Neural cell (in vitro differentiated cells): ENCODE measurements at regions not wholly inside any gene's neighbourhood (a gene's known extent, or its start where the extent isn't known, plus 50 kb on each side); places are given as distances from the start of the nearest gene placed in this dataset.

Experiments
- H2AFZ ChIP-seq: fragments of 200-600, 300-800 bp; sonication (generic), shearing (Covaris generic); 2 replicates; pipeline ENCODE4 v1.6.0; 2014; ENCODE audit warnings: low read depth, mild to moderate bottlenecking, antibody characterized with exemption, low read length, moderate library complexity
- H3F3A ChIP-seq: fragments of 200-600 bp; shearing (Covaris generic); 2 replicates; pipeline ENCODE4 v1.6.1; 2016; ENCODE audit warnings: mild to moderate bottlenecking, moderate library complexity, mixed read lengths, antibody characterized with exemption, low read length; ENCODE audit not compliant: insufficient read depth, poor library complexity, severe bottlenecking
- H3K27ac ChIP-seq: fragments of 200-600, 300-800 bp; sonication (generic), shearing (Covaris generic); 2 replicates; pipeline ENCODE4 v1.5.1; 2014; ENCODE audit warnings: mild to moderate bottlenecking, low read length, moderate library complexity
- H3K27me3 ChIP-seq: fragments of 300-800, 200-600 bp; sonication (generic), shearing (Covaris generic); 2 replicates; pipeline ENCODE4 v1.6.0; 2014; ENCODE audit warnings: mild to moderate bottlenecking, low read depth, low read length, moderate library complexity; ENCODE audit not compliant: insufficient read depth
- H3K36me3 ChIP-seq: fragments of 300-800, 200-600 bp; sonication (generic), shearing (Covaris generic); 2 replicates; pipeline ENCODE4 v1.5.1; 2014; ENCODE audit warnings: mild to moderate bottlenecking, antibody characterized with exemption, low read length, moderate library complexity; ENCODE audit not compliant: insufficient read depth
- H3K4me2 ChIP-seq: fragments of 300-800, 200-600 bp; sonication (generic), shearing (Covaris generic); 2 replicates; pipeline ENCODE4 v1.6.0; 2014; ENCODE audit warnings: mild to moderate bottlenecking, low read length
- H3K4me3 ChIP-seq: fragments of 300-800, 200-600 bp; sonication (generic), shearing (Covaris generic); 2 replicates; pipeline ENCODE4 v1.5.1; 2014; ENCODE audit warnings: mild to moderate bottlenecking, low read length, moderate library complexity
- H3K79me2 ChIP-seq: fragments of 200-600 bp; shearing (Covaris generic); replicated peaks from 2 replicates; pipeline ENCODE4 v1.6.0; 2014; ENCODE audit warnings: mild to moderate bottlenecking, low read length, moderate library complexity; ENCODE audit not compliant: insufficient read depth
- H3K9ac ChIP-seq: fragments of 300-800, 200-600 bp; sonication (generic), shearing (Covaris generic); 2 replicates; pipeline ENCODE4 v1.6.1; 2016; ENCODE audit warnings: mild to moderate bottlenecking, low read length, mixed read lengths
- H3K9me2 ChIP-seq: fragments of 200-600 bp; shearing (Covaris generic); 2 replicates; pipeline ENCODE4 v1.6.1; 2016; ENCODE audit warnings: mild to moderate bottlenecking, low read length, mixed read lengths; ENCODE audit not compliant: insufficient read depth
- H3K9me3 ChIP-seq: fragments of 200-600, 300-800 bp; sonication (generic), shearing (Covaris generic); 2 replicates; pipeline ENCODE4 v1.6.1; 2016; ENCODE audit warnings: mild to moderate bottlenecking, mixed run types, low read length, moderate library complexity, mixed read lengths
- H4K20me1 ChIP-seq: fragments of 200-600 bp; shearing (Covaris generic); 2 replicates; pipeline ENCODE4 v1.6.1; 2016; ENCODE audit warnings: mild to moderate bottlenecking, mixed run types; ENCODE audit not compliant: insufficient read depth
- CTCF ChIP-seq: fragments of 450-650 bp; IDR thresholded peaks from 2 replicates; pipeline ENCODE4 v1.5.1; 2014; ENCODE audit warnings: antibody characterized with exemption, mild to moderate bottlenecking, moderate library complexity; ENCODE audit not compliant: poor library complexity, severe bottlenecking
- EP300 ChIP-seq: fragments of 450-650 bp; conservative IDR thresholded peaks from 2 replicates; pipeline ENCODE4 v1.6.1; 2014; ENCODE audit warnings: antibody characterized with exemption, mild to moderate bottlenecking, moderate library complexity; ENCODE audit not compliant: poor library complexity, severe bottlenecking
- EZH2 ChIP-seq: fragments of 200-600, 300-800 bp; shearing (Covaris generic), sonication (generic); IDR thresholded peaks from 2 replicates; pipeline ENCODE4 v1.6.1; 2014; ENCODE audit warnings: antibody characterized with exemption, low read length, borderline replicate concordance, mild to moderate bottlenecking; ENCODE audit not compliant: insufficient read depth, poor library complexity, severe bottlenecking
- MXI1 ChIP-seq: fragments of 450-650 bp; conservative IDR thresholded peaks from 2 replicates; pipeline ENCODE4 v1.6.1; 2014; ENCODE audit warnings: antibody characterized with exemption, mild to moderate bottlenecking; ENCODE audit not compliant: poor library complexity, severe bottlenecking
- POLR2AphosphoS5 ChIP-seq: IDR thresholded peaks from 2 replicates; pipeline ENCODE4 v1.6.1; 2012
- RAD21 ChIP-seq: fragments of 450-650 bp; conservative IDR thresholded peaks from 2 replicates; pipeline ENCODE4 v1.6.1; 2014; ENCODE audit warnings: antibody characterized with exemption, mild to moderate bottlenecking, moderate library complexity
- REST ChIP-seq: IDR thresholded peaks from 2 replicates; pipeline ENCODE4 v1.6.1; 2012; ENCODE audit warnings: borderline replicate concordance
- SMC3 ChIP-seq: fragments of 450-650 bp; conservative IDR thresholded peaks from 2 replicates; pipeline ENCODE4 v1.6.1; 2014; ENCODE audit warnings: antibody characterized with exemption, mild to moderate bottlenecking, moderate library complexity; ENCODE audit not compliant: poor library complexity
- TAF1 ChIP-seq: IDR thresholded peaks from 2 replicates; pipeline ENCODE4 v1.6.1; 2012; ENCODE audit warnings: low read depth

- H3F3A ChIP-seq, result no peaks in the 10 kb centered on the region
- H3K9me2 ChIP-seq, result no peaks in the 10 kb centered on the region
- H3K9ac ChIP-seq, result no peak overlapping the region
- no peaks in the 10 kb centered on the region for H3K9me3 ChIP-seq
- H3K36me3 ChIP-seq, result no peaks in the 10 kb centered on the region
- H4K20me1 ChIP-seq, result no peaks in the 10 kb centered on the region
- no peak overlapping the region for H3K27ac ChIP-seq
- no peak for TF ChIP-seq MXI1
- no peak for TF ChIP-seq SMC3
- TF ChIP-seq CTCF, result no peak
- no peak for TF ChIP-seq RAD21
- no peak for TF ChIP-seq EZH2
- TF ChIP-seq EP300, result peak; percentile 98
- peak; percentile 91 for TF ChIP-seq POLR2AphosphoS5
- TF ChIP-seq TAF1, result no peak
- no peak for TF ChIP-seq REST
- no peak overlapping the region for H3K4me2 ChIP-seq
- no peak overlapping the region for H3K4me3 ChIP-seq
- H3K27me3 ChIP-seq, result peaks cover 25% of the 10 kb centered on the region
- no peak overlapping the region for H2AFZ ChIP-seq
- no peaks in the 10 kb centered on the region for H3K79me2 ChIP-seq
These were observed 81.1 kb upstream of the PRDM1 start for GRCh38 chr6:106005013-106005412.

GRCh38 chr6:106003268-106003987 lies 82.7 kb upstream of the PRDM1 start:
- Histone ChIP-seq H3K9me2 (no peaks in the 10 kb centered on the region), H3K4me2 (no peak overlapping the region), H4K20me1 (no peaks in the 10 kb centered on the region), H3K36me3 (no peaks in the 10 kb centered on the region), H3F3A (no peaks in the 10 kb centered on the region), H3K9ac (no peak overlapping the region), H3K9me3 (no peaks in the 10 kb centered on the region), H3K4me3 (no peak overlapping the region), H3K79me2 (no peaks in the 10 kb centered on the region), H3K27ac (no peak overlapping the region), H2AFZ (no peak overlapping the region), H3K27me3 (peaks cover 26% of the 10 kb centered on the region)
- no peak for TF ChIP-seq SMC3
- TF ChIP-seq EP300, result no peak
- TF ChIP-seq CTCF, result no peak
- TF ChIP-seq TAF1, result no peak
- no peak for TF ChIP-seq EZH2
- TF ChIP-seq MXI1, result no peak
- TF ChIP-seq REST, result no peak
- no peak for TF ChIP-seq RAD21
- no peak for TF ChIP-seq POLR2AphosphoS5
